Right lobe of liver (tissue), 6 donors: ENCODE measurements at regions not wholly inside any gene's neighbourhood (a gene's known extent, or its start where the extent isn't known, plus 50 kb on each side); places are given as distances from the start of the nearest gene placed in this dataset.

Experiments used
- ATAC-seq, 4 donors: fragments of 200-7000 bp; cut with Tn5 transposase; one replicate each; pipeline ENCODE4 v1.9.1; 2020; ENCODE audit warnings: mild to moderate bottlenecking in 4 of 4, moderate library complexity in 4 of 4
- DNase-seq, 3 donors: peaks; one replicate each; pipeline ENCODE4 v3.0.0-alpha.2; 2020
- H3K27ac ChIP-seq, 3 donors: fragments of 200-600 bp; one replicate each; pipeline ENCODE4 v1.8.0; 2022
- H3K27me3 ChIP-seq, 2 donors: fragments of 200-600 bp; one replicate each; pipeline ENCODE4 v1.8.0; 2022
- H3K36me3 ChIP-seq, 4 donors: fragments of 200-600 bp; sonication (generic) in 1 of 4; one replicate each; pipeline versions ENCODE4 v1.5.1 to v1.8.0; 2017 to 2022; ENCODE audit warnings: control low read depth in 1 of 4
- H3K4me1 ChIP-seq, 4 donors: fragments of 200-600 bp; sonication (generic) in 1 of 4; one replicate each; pipeline versions ENCODE4 v1.5.1 to v1.8.0; 2017 to 2022; ENCODE audit warnings: control low read depth in 1 of 4
- H3K4me3 ChIP-seq, 3 donors: fragments of 200-600 bp; one replicate each; pipeline ENCODE4 v1.8.0; 2022
- H3K9me3 ChIP-seq, 4 donors: fragments of 200-600 bp; sonication (generic) in 1 of 4; one replicate each; pipeline versions ENCODE4 v1.5.1 to v1.8.0; 2017 to 2022; ENCODE audit warnings: control low read depth in 1 of 4
- POLR2A ChIP-seq: fragments of 450-650 bp; IDR thresholded peaks from one replicate; pipeline ENCODE4 v1.6.1; 2017; ENCODE audit warnings: antibody characterized with exemption, mild to moderate bottlenecking
- WGBS: methylation state at CpG from one replicate; pipeline ENCODE4 v1.1.6; 2018; ENCODE audit warnings: low coverage, low lambda C conversion rate; ENCODE audit not compliant: insufficient coverage; ENCODE audit errors: missing lambda C conversion rate; 5-methylcytosine and 5-hydroxymethylcytosine counted together
- intact Hi-C, 2 donors: fragments of 100-400 bp; cut with DNase I; formaldehyde crosslinking; loops; one replicate each; pipeline versions ENCODE4 v1.11.2 to v1.14.1; 2022
- TF ChIP-seq, protein P1 (sequence below), 4 donors: fragments of 200-600 bp in 3 of 4; fragments of 450-650 bp in 1 of 4; IDR thresholded peaks; one replicate each; pipeline versions ENCODE4 v1.5.1 to v1.8.0; 2016 to 2022; ENCODE audit warnings: antibody characterized with exemption in 4 of 4, mild to moderate bottlenecking in 2 of 4
- donor health status: DM: no; HTN: yes; CAD: no.
- donor health status: DM: no; HTN: no; CAD: no.
- donor health status: DM: no; HTN: no; CAD: no.
- donor health status: DM: no; HTN: yes; CAD: no.
- donor health status: DM: no; HTN: yes; CAD: no.

DNA sequence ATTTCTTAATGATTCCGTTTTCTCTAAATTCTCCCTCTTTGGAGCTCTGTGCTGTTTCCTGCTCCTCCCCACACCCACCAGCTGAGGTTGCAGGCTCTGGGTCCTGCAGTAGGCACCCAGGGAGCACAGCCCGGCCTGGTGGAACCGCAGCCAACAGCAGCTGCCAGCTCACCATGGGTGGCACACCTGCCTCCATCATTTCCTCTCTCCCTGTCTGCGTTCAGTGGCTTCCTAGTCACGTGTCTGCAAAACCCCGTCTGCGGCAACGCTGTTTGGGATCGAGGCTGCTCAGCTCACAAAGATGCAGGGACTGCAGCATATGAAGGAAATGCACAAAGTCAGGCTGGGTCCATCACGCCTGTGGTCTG lies 367.8 kb downstream of the IRX2 start:
- no peaks in the 10 kb centered on the region for H3K4me1 ChIP-seq
- no peaks in the 10 kb centered on the region for H3K36me3 ChIP-seq
- ATAC-seq, result no peak
- no peaks in the 10 kb centered on the region for H3K27me3 ChIP-seq
- TF ChIP-seq, protein P1, sequence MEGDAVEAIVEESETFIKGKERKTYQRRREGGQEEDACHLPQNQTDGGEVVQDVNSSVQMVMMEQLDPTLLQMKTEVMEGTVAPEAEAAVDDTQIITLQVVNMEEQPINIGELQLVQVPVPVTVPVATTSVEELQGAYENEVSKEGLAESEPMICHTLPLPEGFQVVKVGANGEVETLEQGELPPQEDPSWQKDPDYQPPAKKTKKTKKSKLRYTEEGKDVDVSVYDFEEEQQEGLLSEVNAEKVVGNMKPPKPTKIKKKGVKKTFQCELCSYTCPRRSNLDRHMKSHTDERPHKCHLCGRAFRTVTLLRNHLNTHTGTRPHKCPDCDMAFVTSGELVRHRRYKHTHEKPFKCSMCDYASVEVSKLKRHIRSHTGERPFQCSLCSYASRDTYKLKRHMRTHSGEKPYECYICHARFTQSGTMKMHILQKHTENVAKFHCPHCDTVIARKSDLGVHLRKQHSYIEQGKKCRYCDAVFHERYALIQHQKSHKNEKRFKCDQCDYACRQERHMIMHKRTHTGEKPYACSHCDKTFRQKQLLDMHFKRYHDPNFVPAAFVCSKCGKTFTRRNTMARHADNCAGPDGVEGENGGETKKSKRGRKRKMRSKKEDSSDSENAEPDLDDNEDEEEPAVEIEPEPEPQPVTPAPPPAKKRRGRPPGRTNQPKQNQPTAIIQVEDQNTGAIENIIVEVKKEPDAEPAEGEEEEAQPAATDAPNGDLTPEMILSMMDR (IDR thresholded peaks at IDR 0.05), result no peak
- TF ChIP-seq POLR2A, result no peak
- no peak for DNase-seq
- intact Hi-C loops, result no loop called here
- H3K27ac ChIP-seq, result no peak overlapping the region
- no peak overlapping the region for H3K4me3 ChIP-seq
- H3K9me3 ChIP-seq, result no peaks in the 10 kb centered on the region
- 40% methylated on average over 3 of the region's 10 CpGs for WGBS

DNA sequence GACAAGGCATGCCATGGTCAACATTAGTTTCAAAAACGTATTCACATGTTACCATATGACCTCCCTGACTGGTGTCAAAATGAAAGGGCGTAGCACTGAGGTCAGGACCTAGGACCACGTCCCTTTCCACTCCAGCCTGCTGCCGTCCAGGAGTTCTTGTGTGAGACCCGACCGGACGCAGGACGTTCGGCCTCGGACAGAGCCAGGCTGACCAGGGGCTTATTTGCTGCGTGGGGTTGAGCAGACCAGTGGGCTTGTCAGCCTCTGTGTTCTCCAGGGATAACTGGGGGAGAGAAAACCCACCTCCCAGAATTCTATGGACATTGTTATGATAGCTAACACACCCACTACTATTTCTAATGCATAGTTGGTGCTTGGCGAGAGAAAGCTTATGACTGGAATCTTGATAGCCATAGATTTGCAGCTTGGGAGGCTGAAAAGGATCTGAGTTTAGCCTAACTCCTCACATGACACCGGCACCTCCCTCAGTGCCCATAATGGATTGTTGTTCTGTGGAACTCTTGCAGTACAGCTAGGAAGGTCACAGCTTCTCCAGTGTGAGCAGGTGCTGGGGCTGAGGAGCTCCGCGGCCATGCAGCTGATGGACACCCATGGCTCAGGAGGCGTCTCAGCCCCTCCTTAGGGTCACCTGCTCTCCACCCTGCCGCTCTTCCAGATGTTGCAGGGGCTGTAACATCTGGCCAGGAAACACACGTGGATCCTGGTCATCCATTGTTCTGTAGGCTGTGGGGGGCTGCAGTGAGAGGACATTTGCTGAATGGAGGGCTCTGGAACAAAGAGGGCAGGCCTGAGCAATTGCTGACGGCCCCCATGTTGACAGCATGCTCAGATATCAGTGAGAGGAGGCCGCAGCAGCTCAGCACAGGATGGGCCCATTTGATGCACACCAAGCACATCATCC lies 368.4 kb downstream of the IRX2 start:
- no peaks in the 10 kb centered on the region for H3K27me3 ChIP-seq
- H3K4me3 ChIP-seq, result no peak overlapping the region
- no peaks in the 10 kb centered on the region for H3K36me3 ChIP-seq
- ATAC-seq, result no peak
- no peaks in the 10 kb centered on the region for H3K4me1 ChIP-seq
- WGBS, result 43% methylated on average over 9 of the region's 20 CpGs
- no peak for TF ChIP-seq POLR2A
- TF ChIP-seq, protein P1 (IDR thresholded peaks at IDR 0.05), result no peak
- no peak for DNase-seq
- no peak overlapping the region for H3K27ac ChIP-seq
- intact Hi-C loops, result no loop called here
- H3K9me3 ChIP-seq, result no peaks in the 10 kb centered on the region

DNA sequence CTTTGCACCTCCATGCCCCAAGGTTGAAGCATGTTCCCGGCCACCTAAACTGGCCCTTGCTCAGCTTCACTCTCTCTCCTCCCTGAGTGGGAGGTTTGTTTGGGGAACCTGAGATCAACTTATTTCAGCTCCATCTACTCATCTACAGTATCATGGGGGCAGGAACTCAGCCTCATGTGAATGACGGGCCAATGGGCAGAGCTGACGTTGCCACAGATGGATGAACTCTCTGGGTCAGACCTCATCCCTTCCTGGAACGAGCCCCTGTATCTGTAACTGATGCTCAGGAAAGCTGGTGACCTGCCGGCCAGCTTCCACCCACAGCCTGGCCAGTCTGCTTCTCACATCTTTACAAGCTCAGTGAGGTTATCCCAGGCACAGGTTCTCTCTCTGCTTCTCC lies 369.6 kb downstream of the IRX2 start:
- Histone ChIP-seq H3K36me3 (no peaks in the 10 kb centered on the region), H3K27ac (no peak overlapping the region), H3K4me3 (no peak overlapping the region), H3K27me3 (no peaks in the 10 kb centered on the region), H3K4me1 (no peaks in the 10 kb centered on the region), H3K9me3 (no peaks in the 10 kb centered on the region)
- DNase-seq, result no peak
- ATAC-seq, result no peak
- 63% methylated on average over 3 of the region's 5 CpGs for WGBS
- no peak for TF ChIP-seq POLR2A
- TF ChIP-seq, protein P1 (IDR thresholded peaks at IDR 0.05), result no peak
- intact Hi-C loops, result no loop called here

DNA sequence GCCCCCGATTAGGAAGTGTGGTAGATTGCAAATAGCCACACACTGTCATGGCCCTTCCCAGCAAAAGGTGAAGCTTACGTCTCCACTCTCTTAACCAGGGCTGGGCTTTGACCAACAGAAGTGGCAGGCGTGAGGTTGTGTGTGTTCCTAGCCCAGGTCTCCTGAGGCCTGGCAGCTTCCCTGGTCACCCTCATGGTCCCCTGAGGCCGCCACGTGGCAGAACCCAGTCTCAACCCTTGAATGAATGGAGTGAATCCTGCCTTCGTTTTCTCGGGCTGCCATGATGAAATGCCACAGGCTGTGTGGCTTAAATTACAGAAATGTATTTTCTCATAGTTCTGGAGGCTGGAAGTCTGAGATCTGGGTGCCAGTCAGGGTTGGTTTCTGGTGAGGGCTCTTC lies 370.4 kb downstream of the IRX2 start:
- no peaks in the 10 kb centered on the region for H3K4me1 ChIP-seq
- no peak overlapping the region for H3K27ac ChIP-seq
- no peak for TF ChIP-seq POLR2A
- TF ChIP-seq, protein P1 (IDR thresholded peaks at IDR 0.05), result no peak
- no peaks in the 10 kb centered on the region for H3K27me3 ChIP-seq
- H3K9me3 ChIP-seq, result no peaks in the 10 kb centered on the region
- no peak overlapping the region for H3K4me3 ChIP-seq
- DNase-seq (no peak), ATAC-seq (no peak)
- 46% methylated on average over 2 of the region's 7 CpGs for WGBS
- no peaks in the 10 kb centered on the region for H3K36me3 ChIP-seq
- intact Hi-C loops, result no loop called here
